ENCODE measurements at regions not wholly inside any gene's neighbourhood (a gene's known extent, or its start where the extent isn't known, plus 50 kb on each side); places are given as distances from the start of the nearest gene placed in this dataset.
A peak's percentile ranks its signal among the peaks of the same experiment; 100 is the strongest.

GRCh38 chr5:163005949-163006348, 431.4 kb upstream of the CCNG1 start:
- no peak for DNase-seq (ENCODE audit: low spot score)
- TF ChIP-seq CTCF (IDR thresholded peaks at IDR 0.05; ENCODE audit: extremely low read depth, insufficient read depth, missing control alignments): no peak

GRCh38 chr5:163022582-163023128, 414.7 kb upstream of the CCNG1 start:
- no peak for DNase-seq (ENCODE audit: low spot score)
- in situ Hi-C loops (cut with MboI; ENCODE audit: low pct_unique_long_range_greater_than_20kb, low sequenced_read_pairs, unreplicated experiment): no loop called here
- no peak for TF ChIP-seq CTCF (IDR thresholded peaks at IDR 0.05; ENCODE audit: extremely low read depth, insufficient read depth, missing control alignments)

More at GRCh38 chr5:163005949-163006348, 431.4 kb upstream of the CCNG1 start:
- in situ Hi-C loops (cut with MboI; ENCODE audit: low pct_unique_long_range_greater_than_20kb, low sequenced_read_pairs, unreplicated experiment): no loop called here

GRCh38 chr5:163023846-163024245, 413.5 kb upstream of the CCNG1 start:
- no peak for TF ChIP-seq CTCF (IDR thresholded peaks at IDR 0.05; ENCODE audit: extremely low read depth, insufficient read depth, missing control alignments)
- in situ Hi-C loops (cut with MboI; ENCODE audit: low pct_unique_long_range_greater_than_20kb, low sequenced_read_pairs, unreplicated experiment): no loop called here
- DNase-seq (ENCODE audit: low spot score): no peak

GRCh38 chr5:163024936-163025335, 412.5 kb upstream of the CCNG1 start:
- TF ChIP-seq CTCF (IDR thresholded peaks at IDR 0.05; ENCODE audit: extremely low read depth, insufficient read depth, missing control alignments): no peak
- in situ Hi-C loops (cut with MboI; ENCODE audit: low pct_unique_long_range_greater_than_20kb, low sequenced_read_pairs, unreplicated experiment): no loop called here
- DNase-seq (ENCODE audit: low spot score): no peak

- in situ Hi-C loops (cut with MboI; ENCODE audit: low pct_unique_long_range_greater_than_20kb, low sequenced_read_pairs, unreplicated experiment): no loop called here
- DNase-seq (ENCODE audit: low spot score): no peak
- no peak for TF ChIP-seq CTCF (IDR thresholded peaks at IDR 0.05; ENCODE audit: extremely low read depth, insufficient read depth, missing control alignments)
Measured at GRCh38 chr5:163033656-163034055, 403.7 kb upstream of the CCNG1 start.

- in situ Hi-C loops (cut with MboI; ENCODE audit: low pct_unique_long_range_greater_than_20kb, low sequenced_read_pairs, unreplicated experiment): no loop called here
- no peak for TF ChIP-seq CTCF (IDR thresholded peaks at IDR 0.05; ENCODE audit: extremely low read depth, insufficient read depth, missing control alignments)
- no peak for DNase-seq (ENCODE audit: low spot score)
Measured at GRCh38 chr5:163041254-163041653, 396.1 kb upstream of the CCNG1 start.

- DNase-seq (ENCODE audit: low spot score): no peak
- in situ Hi-C loops (cut with MboI; ENCODE audit: low pct_unique_long_range_greater_than_20kb, low sequenced_read_pairs, unreplicated experiment): no loop called here
- peak; percentile 42 for TF ChIP-seq CTCF (IDR thresholded peaks at IDR 0.05; ENCODE audit: extremely low read depth, insufficient read depth, missing control alignments)
Measured at GRCh38 chr5:163079618-163080017, 357.8 kb upstream of the CCNG1 start.
